Common myeloid progenitor, CD34-positive (primary cell): ENCODE measurements at regions not wholly inside any gene's neighbourhood (a gene's known extent, or its start where the extent isn't known, plus 50 kb on each side); places are given as distances from the start of the nearest gene placed in this dataset.
"Not testable (repeated sequence)": the region's sequence is repeated elsewhere in the genome, so short reads cannot be mapped to it uniquely, and the experiment has no call there.

ENCODE experiments used
- CTCF ChIA-PET: fragments of 350-600 bp; sonication (Branson Sonifier 250); formaldehyde crosslinking; loops from one replicate; lab custom pipeline; 2021; ENCODE audit warnings: antibody characterized with exemption; lab: Charles Lee
- POLR2A ChIA-PET: fragments of 350-600 bp; sonication (Branson Sonifier 250); formaldehyde crosslinking; loops from one replicate; lab custom pipeline; 2021; ENCODE audit warnings: antibody characterized with exemption; lab: Charles Lee
- DNase-seq, 3 donors: peaks; one replicate each; pipeline versions ENCODE4 v3.0.0 to v3.0.0-alpha.2; 2013
- H3K27ac ChIP-seq, 2 experiments: 1 replicate in 1 of 2; 2 replicates in 1 of 2; pipeline ENCODE4 v1.7.0; 2013; ENCODE audit warnings: inconsistent platforms in 2 of 2, low read length in 2 of 2, mild to moderate bottlenecking in 2 of 2, low read depth in 1 of 2, moderate library complexity in 1 of 2; ENCODE audit not compliant: severe bottlenecking in 2 of 2, insufficient read depth in 1 of 2, poor library complexity in 1 of 2
- H3K27me3 ChIP-seq, 5 experiments: replicated peaks in 2 of 5; 1 replicate in 3 of 5; 2 replicates in 2 of 5; pipeline versions ENCODE4 v1.6.1 to v1.7.0; 2013; ENCODE audit warnings: low read length in 4 of 5, mild to moderate bottlenecking in 2 of 5, moderate library complexity in 2 of 5, inconsistent platforms in 1 of 5; ENCODE audit not compliant: insufficient read depth in 5 of 5, control insufficient read depth in 4 of 5
- H3K36me3 ChIP-seq, 4 experiments: 1 replicate in 2 of 4; 2 replicates in 2 of 4; pipeline versions ENCODE4 v1.6.1 to v1.7.0; 2013; ENCODE audit warnings: low read length in 3 of 4, control low read depth in 1 of 4, mild to moderate bottlenecking in 1 of 4; ENCODE audit not compliant: control insufficient read depth in 4 of 4, insufficient read depth in 4 of 4
- H3K4me1 ChIP-seq, 4 experiments: 1 replicate in 3 of 4; 2 replicates in 1 of 4; pipeline versions ENCODE4 v1.6.1 to v1.7.1; 2013; ENCODE audit warnings: low read length in 3 of 4, mild to moderate bottlenecking in 3 of 4, control low read depth in 1 of 4, inconsistent platforms in 1 of 4, moderate library complexity in 1 of 4; ENCODE audit not compliant: control insufficient read depth in 4 of 4, insufficient read depth in 4 of 4; ENCODE audit errors: control extremely low read depth in 1 of 4
- H3K4me3 ChIP-seq, 7 experiments: 1 replicate in 4 of 7; 2 replicates in 3 of 7; pipeline versions ENCODE4 v1.5.1 to v1.7.0; 2013; ENCODE audit warnings: mild to moderate bottlenecking in 7 of 7, low read length in 6 of 7, moderate library complexity in 6 of 7, inconsistent platforms in 2 of 7, low read depth in 2 of 7, control low read depth in 1 of 7; ENCODE audit not compliant: insufficient read depth in 4 of 7, control insufficient read depth in 1 of 7; ENCODE audit errors: extremely low read depth in 1 of 7
- H3K9me3 ChIP-seq, 5 experiments: 1 replicate in 4 of 5; 2 replicates in 1 of 5; pipeline versions ENCODE4 v1.6.1 to v1.7.1; 2013; ENCODE audit warnings: low read length in 4 of 5, mild to moderate bottlenecking in 2 of 5, inconsistent platforms in 1 of 5, low read depth in 1 of 5, moderate library complexity in 1 of 5; ENCODE audit not compliant: control insufficient read depth in 4 of 5, insufficient read depth in 2 of 5; ENCODE audit errors: control extremely low read depth in 1 of 5
- WGBS: methylation state at CpG from one replicate; pipeline ENCODE4 v1.1.5; 2013; ENCODE audit not compliant: insufficient coverage; 5-methylcytosine and 5-hydroxymethylcytosine counted together

GRCh38 chr3:26505399-26505798 is 117.2 kb upstream of the LRRC3B start:
- WGBS: no CpG with 5 or more reads among the region's 3 CpGs
- no peak for DNase-seq
- H3K9me3 ChIP-seq: no peaks in the 10 kb centered on the region
- H3K4me3 ChIP-seq: no peak overlapping the region
- no peaks in the 10 kb centered on the region for H3K36me3 ChIP-seq
- H3K27me3 ChIP-seq: peaks cover 0 to 3% (median 0%) of the 10 kb centered on the region in 5 experiments
- ChIA-PET POLR2A (no interaction called here), CTCF (no interaction called here)
- H3K27ac ChIP-seq: no peak overlapping the region
- H3K4me1 ChIP-seq: no peaks in the 10 kb centered on the region

- POLR2A ChIA-PET, CTCF ChIA-PET, H3K4me3 ChIP-seq, DNase-seq, H3K27me3 ChIP-seq, H3K4me1 ChIP-seq, H3K9me3 ChIP-seq, H3K27ac ChIP-seq, H3K36me3 ChIP-seq: not testable (repeated sequence)
- no CpG with 5 or more reads among the region's 5 CpGs for WGBS
Observed at GRCh38 chr3:26514445-26515029, 108.0 kb upstream of the LRRC3B start.

GRCh38 chr3:26515351-26515750 is 107.2 kb upstream of the LRRC3B start:
- DNase-seq: no peak
- Histone ChIP-seq H3K9me3 (no peaks in the 10 kb centered on the region), H3K4me3 (no peak overlapping the region), H3K36me3 (no peaks in the 10 kb centered on the region), H3K27me3 (no peaks in the 10 kb centered on the region), H3K4me1 (no peaks in the 10 kb centered on the region), H3K27ac (no peak overlapping the region)
- ChIA-PET POLR2A (no interaction called here), CTCF (no interaction called here)
- WGBS: no CpG with 5 or more reads among the region's 2 CpGs

- Histone ChIP-seq H3K9me3 (peaks cover 0 to 8% (median 3%) of the 10 kb centered on the region in 5 experiments), H3K27me3 (no peaks in the 10 kb centered on the region), H3K4me1 (no peaks in the 10 kb centered on the region), H3K36me3 (no peaks in the 10 kb centered on the region), H3K4me3 (no peak overlapping the region), H3K27ac (no peak overlapping the region)
- POLR2A ChIA-PET: no interaction called here
- DNase-seq: no peak
- CTCF ChIA-PET: no interaction called here
- no CpG with 5 or more reads among the region's 1 CpG for WGBS
Observed at GRCh38 chr3:26521261-26521660, 101.3 kb upstream of the LRRC3B start.

- CTCF ChIA-PET: no interaction called here
- Histone ChIP-seq H3K4me1 (no peaks in the 10 kb centered on the region), H3K27ac (no peak overlapping the region), H3K27me3 (no peaks in the 10 kb centered on the region), H3K9me3 (peaks cover 0 to 8% (median 3%) of the 10 kb centered on the region in 5 experiments), H3K36me3 (no peaks in the 10 kb centered on the region), H3K4me3 (no peak overlapping the region)
- POLR2A ChIA-PET: no interaction called here
- DNase-seq: no peak
- 83% methylated on average over 1 of the region's 1 CpG for WGBS
Observed at GRCh38 chr3:26522919-26523318, 99.7 kb upstream of the LRRC3B start.

- Histone ChIP-seq H3K9me3 (peaks cover 0 to 8% (median 3%) of the 10 kb centered on the region in 5 experiments), H3K27me3 (no peaks in the 10 kb centered on the region), H3K4me1 (no peaks in the 10 kb centered on the region), H3K4me3 (no peak overlapping the region), H3K36me3 (no peaks in the 10 kb centered on the region), H3K27ac (no peak overlapping the region)
- POLR2A ChIA-PET: no interaction called here
- no peak for DNase-seq
- CTCF ChIA-PET: no interaction called here
- 100% methylated on average over 2 of the region's 2 CpGs for WGBS
Observed at GRCh38 chr3:26525013-26525412, 97.6 kb upstream of the LRRC3B start.

- Histone ChIP-seq H3K9me3 (peaks cover 0 to 4% (median 0%) of the 10 kb centered on the region in 5 experiments), H3K4me1 (no peaks in the 10 kb centered on the region), H3K27me3 (no peaks in the 10 kb centered on the region), H3K4me3 (no peak overlapping the region), H3K36me3 (no peaks in the 10 kb centered on the region), H3K27ac (no peak overlapping the region)
- ChIA-PET CTCF (no interaction called here), POLR2A (no interaction called here)
- no CpG with 5 or more reads among the region's 2 CpGs for WGBS
- no peak for DNase-seq
Observed at GRCh38 chr3:26535151-26535550, 87.4 kb upstream of the LRRC3B start.
